ENCODE measurements at regions not wholly inside any gene's neighbourhood (a gene's known extent, or its start where the extent isn't known, plus 50 kb on each side); places are given as distances from the start of the nearest gene placed in this dataset.

GRCh38 chr6:95249175-95249574 lies 328.2 kb upstream of the MANEA start:
- no peak for DNase-seq

- no peak for DNase-seq
These were observed 327.7 kb upstream of the MANEA start for GRCh38 chr6:95249661-95250060.

- DNase-seq, result no peak
These were observed 313.5 kb upstream of the MANEA start for GRCh38 chr6:95263840-95264239.

DNA sequence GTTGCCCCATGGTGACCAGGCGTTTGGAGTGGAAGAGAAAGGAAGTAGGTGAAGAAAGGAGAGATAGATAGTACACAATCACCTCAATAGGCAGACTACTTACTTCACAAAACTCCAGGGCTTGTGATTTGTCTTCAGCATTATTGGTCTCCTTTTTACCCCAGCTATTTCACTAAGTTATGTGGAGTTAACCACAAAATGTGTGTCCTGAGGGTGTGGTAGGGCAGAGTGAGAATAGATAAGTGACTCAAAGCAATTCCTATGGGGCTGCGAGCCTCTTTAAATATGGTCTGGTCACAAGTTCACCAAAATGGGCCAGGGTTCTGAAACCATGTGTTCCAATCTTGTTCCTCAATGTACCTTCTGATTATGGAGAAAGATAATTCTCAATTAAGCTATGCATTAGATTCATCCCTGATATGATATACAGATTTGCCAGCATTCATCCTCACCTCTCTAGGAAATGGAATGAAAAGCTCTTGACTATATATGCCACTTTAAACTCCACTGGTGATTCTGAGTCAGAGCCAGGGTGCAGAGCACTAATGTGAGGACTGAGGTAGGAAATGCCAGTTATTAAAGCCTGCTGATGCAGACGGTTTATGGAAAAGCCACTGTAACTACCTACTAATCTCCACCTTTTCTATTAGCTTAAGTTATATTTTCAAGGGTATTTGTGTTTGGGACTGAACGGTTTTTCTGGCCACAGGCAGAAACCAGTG lies 310.6 kb upstream of the MANEA start:
- no peak for DNase-seq

DNA sequence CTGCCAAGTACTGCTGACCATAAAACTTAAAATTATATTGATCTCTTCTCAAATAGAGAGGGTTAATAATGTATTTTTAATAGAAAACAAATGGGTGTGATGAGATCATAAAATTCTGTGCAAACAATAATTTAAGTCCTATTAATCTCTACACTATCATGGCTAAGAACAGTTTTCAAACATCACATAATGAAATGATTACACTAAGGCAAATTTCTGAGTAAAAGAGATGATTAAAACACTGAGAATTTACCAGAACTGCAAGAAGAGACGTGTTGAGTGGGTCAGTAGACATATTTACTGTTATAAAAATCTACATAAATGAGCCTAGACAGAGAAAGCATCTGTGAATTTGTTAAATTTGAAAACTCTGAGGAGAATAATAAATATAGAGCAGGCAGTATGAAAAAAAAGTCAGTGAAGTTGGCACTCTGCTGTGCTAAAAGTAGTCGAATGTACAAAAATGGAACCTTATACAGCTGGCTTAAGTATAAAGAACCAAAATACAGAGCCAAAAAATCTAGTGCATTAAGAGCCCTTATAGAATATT lies 302.6 kb upstream of the MANEA start:
- DNase-seq, result no peak

- DNase-seq, result no peak
These were observed 297.7 kb upstream of the MANEA start for GRCh38 chr6:95279616-95280015.

GRCh38 chr6:95280686-95281273 lies 296.6 kb upstream of the MANEA start:
- no peak for DNase-seq

DNA sequence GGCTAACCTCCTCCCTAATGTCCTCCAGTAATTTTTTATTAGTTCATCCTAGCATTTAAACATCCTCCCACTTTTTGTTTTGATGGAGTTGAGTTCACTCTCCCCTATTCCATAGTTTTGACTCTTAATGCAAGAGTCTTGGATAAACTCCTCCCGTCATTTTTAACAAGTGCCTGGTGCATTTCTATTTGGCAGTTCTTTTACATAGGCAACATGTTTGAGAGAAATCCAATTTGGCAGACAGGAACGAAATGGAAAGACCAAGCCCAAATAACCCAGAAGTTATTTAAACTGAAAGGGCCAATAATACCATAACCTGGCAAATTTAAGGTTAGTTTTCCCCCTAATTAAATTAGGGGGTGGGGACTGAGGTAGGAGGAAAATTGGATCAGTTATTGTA lies 291.5 kb upstream of the MANEA start:
- no peak for DNase-seq

DNA sequence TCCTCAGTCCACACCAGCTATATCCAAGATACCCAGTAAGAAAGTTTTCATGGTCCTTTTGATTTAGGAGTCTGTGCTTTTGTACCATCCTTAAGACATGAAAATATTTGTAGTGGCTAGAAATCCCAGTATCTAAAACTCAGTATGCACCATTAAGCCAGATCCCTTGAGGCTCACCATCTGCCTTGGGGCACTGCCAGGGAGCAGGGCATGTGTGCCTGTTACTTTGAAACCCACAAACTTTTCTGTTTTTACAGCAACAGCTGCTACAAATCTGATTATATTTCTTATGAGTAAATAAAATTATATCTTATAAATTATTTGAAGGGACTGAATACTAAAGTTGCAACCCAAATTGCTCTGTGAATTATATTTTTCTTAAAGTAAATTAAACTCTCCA lies 290.5 kb upstream of the MANEA start:
- DNase-seq, result no peak

GRCh38 chr6:95288251-95288650 lies 289.1 kb upstream of the MANEA start:
- DNase-seq, result no peak

DNA sequence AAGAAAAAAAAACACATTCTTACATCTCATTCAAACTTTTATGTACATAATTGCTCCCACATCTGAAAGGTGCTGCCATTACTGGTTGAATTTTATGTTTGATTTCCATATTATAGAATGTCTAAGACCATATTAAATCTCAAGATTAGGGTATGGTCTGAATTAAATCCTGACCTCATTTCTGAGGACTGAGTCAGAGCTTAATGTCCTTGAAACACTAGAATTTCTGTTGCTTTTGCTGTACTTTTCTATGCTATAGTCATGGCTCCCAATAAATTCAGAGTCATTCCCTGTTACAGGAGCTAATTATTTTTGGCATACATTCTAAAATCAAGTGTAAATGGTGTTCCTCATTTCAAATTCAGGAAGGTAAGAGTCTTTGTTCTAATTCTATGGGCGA lies 285.3 kb upstream of the MANEA start:
- DNase-seq, result no peak

- no peak for DNase-seq
These were observed 284.1 kb upstream of the MANEA start for GRCh38 chr6:95293257-95293656.

DNA sequence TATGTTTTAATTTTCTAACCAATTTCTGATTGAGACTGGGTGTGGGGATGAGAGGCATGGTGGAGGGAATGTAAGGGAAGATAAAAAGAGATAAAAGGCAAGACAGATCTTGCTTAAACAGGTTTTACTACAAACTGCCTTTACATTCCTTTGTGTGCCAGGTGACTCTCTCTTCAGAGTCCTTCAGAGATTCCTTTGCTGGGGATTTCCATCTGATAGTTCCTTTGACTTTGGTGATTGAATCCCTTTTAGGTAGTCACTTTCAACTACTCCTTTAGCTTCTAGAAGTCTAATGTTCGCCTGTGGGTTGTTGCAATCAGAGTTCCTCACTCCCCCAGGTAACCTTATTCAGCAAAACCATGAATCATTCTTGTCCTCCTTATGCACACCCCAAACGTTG lies 283.3 kb upstream of the MANEA start:
- DNase-seq, result no peak

- no peak for DNase-seq
These were observed 267.8 kb upstream of the MANEA start for GRCh38 chr6:95309545-95309944.

DNA sequence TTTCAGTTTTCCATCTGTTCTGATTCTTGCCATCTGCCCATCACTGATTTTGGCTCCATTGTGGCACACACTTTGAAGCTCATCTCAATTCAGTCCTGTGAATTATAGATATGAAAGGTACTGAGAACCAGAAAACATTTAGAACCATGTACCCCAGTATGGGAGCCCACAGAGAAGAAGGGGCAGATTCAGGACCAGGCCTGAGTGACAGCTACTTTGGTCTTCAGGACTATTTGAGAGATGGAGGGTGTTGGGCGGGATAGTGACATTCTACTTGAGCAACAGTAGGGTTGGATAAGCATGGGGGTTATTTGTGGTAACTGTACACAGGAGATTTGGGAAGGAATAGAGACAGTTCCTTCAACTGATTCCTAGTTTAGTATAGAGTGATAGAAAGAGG lies 259.2 kb upstream of the MANEA start:
- DNase-seq, result no peak

- DNase-seq, result no peak
These were observed 256.2 kb upstream of the MANEA start for GRCh38 chr6:95321126-95321525.

DNA sequence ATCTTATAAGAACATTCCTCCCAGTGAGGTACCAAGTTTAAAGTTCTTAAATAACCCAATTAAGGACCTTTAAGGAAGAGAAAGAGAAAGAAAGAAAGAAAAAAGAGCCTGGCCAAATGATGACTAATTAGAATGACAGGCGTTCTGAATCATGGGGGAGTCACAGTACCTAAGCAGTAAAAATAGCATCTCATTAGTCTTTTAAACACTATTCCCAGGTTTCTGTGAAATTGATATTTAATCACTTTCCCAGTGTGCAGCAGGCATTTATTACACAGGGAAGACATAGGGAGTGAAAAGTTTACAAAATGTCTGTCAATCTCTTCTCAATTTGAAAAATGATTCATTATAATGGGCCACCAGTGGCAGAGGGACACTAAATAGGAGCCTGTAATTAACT lies 251.4 kb upstream of the MANEA start:
- no peak for DNase-seq

DNA sequence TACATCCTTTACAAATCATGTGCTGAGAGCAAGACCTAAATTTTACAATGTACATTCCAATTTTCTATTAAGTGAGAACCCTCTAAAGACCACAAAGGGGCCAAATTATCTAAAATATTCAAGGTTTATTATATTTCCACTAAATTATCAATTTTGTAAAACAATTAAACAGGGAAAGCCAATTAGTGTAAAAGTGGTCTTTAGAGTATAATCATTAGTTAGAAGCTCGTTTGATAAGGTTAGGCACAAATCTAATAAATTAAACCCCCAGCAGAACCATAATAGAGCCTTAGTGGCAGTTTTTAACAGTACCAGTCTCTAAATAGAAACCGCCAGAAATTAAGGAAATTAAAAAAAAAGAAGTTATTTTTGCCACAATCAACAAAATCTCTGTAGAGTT lies 249.1 kb upstream of the MANEA start:
- no peak for DNase-seq

GRCh38 chr6:95352064-95352795 lies 225.1 kb upstream of the MANEA start:
- DNase-seq, result no peak

GRCh38 chr6:95354551-95354950 lies 222.8 kb upstream of the MANEA start:
- no peak for DNase-seq

- DNase-seq, result no peak
These were observed 219.8 kb upstream of the MANEA start for GRCh38 chr6:95357380-95358020.

DNA sequence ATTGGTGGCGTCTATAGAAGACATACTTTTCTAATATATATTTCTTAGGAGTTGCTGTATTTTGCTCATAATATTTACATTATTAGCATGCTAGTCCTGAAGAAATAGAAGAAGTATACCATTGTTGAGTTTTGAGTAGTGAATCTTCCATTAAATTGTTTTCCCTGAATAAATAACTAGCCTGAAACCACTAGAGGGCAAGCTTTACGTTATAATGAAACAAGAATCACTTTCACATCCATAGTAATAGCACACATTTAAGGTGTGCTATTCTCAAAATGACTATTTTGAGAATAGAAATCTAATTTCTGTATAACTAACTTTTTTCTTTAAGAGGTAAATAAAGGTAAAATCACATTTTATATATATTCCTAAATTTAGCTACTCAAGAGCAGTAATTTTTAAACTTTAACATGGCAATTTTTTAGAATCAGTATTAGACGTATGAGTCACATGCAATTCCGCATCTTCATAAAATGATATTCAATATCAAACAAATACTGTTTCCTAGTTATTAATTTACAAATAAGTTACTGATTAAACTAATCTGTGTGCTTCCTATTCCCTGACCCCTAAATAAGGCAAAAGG lies 213.2 kb upstream of the MANEA start:
- no peak for DNase-seq

GRCh38 chr6:95365454-95365853 lies 211.9 kb upstream of the MANEA start:
- DNase-seq, result no peak
